ENCODE measurements at regions not wholly inside any gene's neighbourhood (a gene's known extent, or its start where the extent isn't known, plus 50 kb on each side); places are given as distances from the start of the nearest gene placed in this dataset.
"Not testable (repeated sequence)": the region's sequence is repeated elsewhere in the genome, so short reads cannot be mapped to it uniquely, and the experiment has no call there.

- Histone ChIP-seq H3K36me3 (ENCODE audit: control insufficient read depth, insufficient read depth, low read length) (no peaks in the 10 kb centered on the region), H3K27ac (ENCODE audit: low read length) (no peak overlapping the region), H3K4me3 (ENCODE audit: low read length) (no peak overlapping the region), H3K9me3 (replicated peaks; ENCODE audit: control insufficient read depth, low read depth, low read length) (no peaks in the 10 kb centered on the region), H3K27me3 (ENCODE audit: control insufficient read depth, insufficient read depth, low read length) (no peaks in the 10 kb centered on the region), H3K4me1 (ENCODE audit: control insufficient read depth, insufficient read depth, low read length) (no peaks in the 10 kb centered on the region)
- no CpG with 5 or more reads among the region's 3 CpGs for WGBS (ENCODE audit: insufficient coverage)
- no peak for DNase-seq
Measured at GRCh38 chr12:73678335-73678734, 859.3 kb upstream of the ATXN7L3B start.

DNA sequence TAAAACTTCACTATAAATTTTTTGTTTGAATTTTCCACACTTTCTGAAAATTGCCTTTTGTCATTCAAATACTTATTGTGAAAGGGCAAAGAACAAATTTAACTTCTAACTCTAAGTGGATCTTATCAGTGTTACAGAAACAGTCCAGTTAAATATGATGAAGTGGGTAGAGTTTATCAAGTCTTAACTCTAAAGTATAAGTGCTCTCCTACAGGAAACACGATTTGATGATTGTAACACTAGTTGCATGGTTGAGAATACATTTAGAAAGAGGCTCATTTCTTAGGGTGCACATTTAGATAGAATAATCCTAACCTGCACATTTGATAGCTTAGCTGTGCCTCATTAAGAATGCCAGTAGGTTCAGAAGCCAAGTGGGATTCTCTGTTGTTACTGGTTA, 838.3 kb upstream of the ATXN7L3B start:
- WGBS (ENCODE audit: insufficient coverage) = no CpG with 5 or more reads among the region's 1 CpG
- Histone ChIP-seq H3K27me3 (ENCODE audit: control insufficient read depth, insufficient read depth, low read length) (no peaks in the 10 kb centered on the region), H3K4me3 (ENCODE audit: low read length) (no peak overlapping the region), H3K9me3 (replicated peaks; ENCODE audit: control insufficient read depth, low read depth, low read length) (no peaks in the 10 kb centered on the region), H3K4me1 (ENCODE audit: control insufficient read depth, insufficient read depth, low read length) (no peaks in the 10 kb centered on the region), H3K36me3 (ENCODE audit: control insufficient read depth, insufficient read depth, low read length) (no peaks in the 10 kb centered on the region), H3K27ac (ENCODE audit: low read length) (no peak overlapping the region)
- no peak for DNase-seq

GRCh38 chr12:73714655-73715054, 823.0 kb upstream of the ATXN7L3B start:
- H3K36me3 ChIP-seq (ENCODE audit: control insufficient read depth, insufficient read depth, low read length) = no peaks in the 10 kb centered on the region

DNA sequence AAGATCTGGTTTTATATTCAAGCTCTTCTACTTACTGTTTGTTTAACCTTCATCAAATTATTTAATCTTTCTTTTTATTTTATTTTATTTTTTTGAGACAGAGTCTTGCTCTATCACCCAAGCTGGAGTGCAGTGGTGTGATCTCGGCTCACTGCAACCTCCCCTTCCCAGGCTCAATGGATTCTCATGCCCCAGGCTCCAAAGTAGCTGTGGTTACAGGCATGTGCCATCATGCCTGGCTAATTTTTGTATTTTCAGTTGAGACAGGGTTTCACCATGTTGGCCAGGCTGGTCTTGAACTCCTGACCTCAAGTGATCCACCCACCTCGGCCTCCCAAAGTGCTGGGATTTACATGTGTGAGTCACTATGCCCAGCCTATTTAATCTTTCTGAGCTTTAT, 821.5 kb upstream of the ATXN7L3B start:
- H3K4me3 ChIP-seq (ENCODE audit: low read length); DNase-seq; H3K27me3 ChIP-seq (ENCODE audit: control insufficient read depth, insufficient read depth, low read length); H3K27ac ChIP-seq (ENCODE audit: low read length); H3K9me3 ChIP-seq (replicated peaks; ENCODE audit: control insufficient read depth, low read depth, low read length); H3K4me1 ChIP-seq (ENCODE audit: control insufficient read depth, insufficient read depth, low read length); H3K36me3 ChIP-seq (ENCODE audit: control insufficient read depth, insufficient read depth, low read length): not testable (repeated sequence)
- WGBS (ENCODE audit: insufficient coverage) = no CpG with 5 or more reads among the region's 2 CpGs

More at GRCh38 chr12:73714655-73715054, 823.0 kb upstream of the ATXN7L3B start:
- Histone ChIP-seq H3K27me3 (ENCODE audit: control insufficient read depth, insufficient read depth, low read length) (no peaks in the 10 kb centered on the region), H3K4me1 (ENCODE audit: control insufficient read depth, insufficient read depth, low read length) (peaks cover 2% of the 10 kb centered on the region), H3K4me3 (ENCODE audit: low read length) (no peak overlapping the region), H3K27ac (ENCODE audit: low read length) (no peak overlapping the region), H3K9me3 (replicated peaks; ENCODE audit: control insufficient read depth, low read depth, low read length) (peaks cover under 1% of the 10 kb centered on the region)
- no CpG with 5 or more reads among the region's 2 CpGs for WGBS (ENCODE audit: insufficient coverage)
- DNase-seq = no peak

DNA sequence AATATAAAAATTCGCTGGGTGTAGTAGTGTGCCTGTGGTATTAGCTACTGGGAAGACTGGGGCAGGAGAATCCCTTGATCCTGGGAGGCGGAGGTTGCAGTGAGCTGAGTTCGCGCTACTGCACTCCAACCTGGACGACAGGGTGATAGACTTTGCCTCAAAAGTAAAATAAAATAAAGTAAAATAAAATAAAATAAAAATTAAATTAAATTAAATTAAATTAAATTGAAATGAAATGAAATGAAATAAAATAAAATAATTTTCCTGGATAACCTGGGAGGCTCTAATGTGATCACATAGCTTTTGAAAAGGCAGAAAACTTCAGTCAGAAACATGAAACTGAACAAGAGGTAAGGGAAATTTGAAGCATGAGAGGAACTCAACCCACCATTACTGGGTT, 818.4 kb upstream of the ATXN7L3B start:
- Histone ChIP-seq H3K27me3 (ENCODE audit: control insufficient read depth, insufficient read depth, low read length) (no peaks in the 10 kb centered on the region), H3K9me3 (replicated peaks; ENCODE audit: control insufficient read depth, low read depth, low read length) (no peaks in the 10 kb centered on the region), H3K27ac (ENCODE audit: low read length) (no peak overlapping the region), H3K36me3 (ENCODE audit: control insufficient read depth, insufficient read depth, low read length) (no peaks in the 10 kb centered on the region), H3K4me3 (ENCODE audit: low read length) (no peak overlapping the region), H3K4me1 (ENCODE audit: control insufficient read depth, insufficient read depth, low read length) (peaks cover 3% of the 10 kb centered on the region)
- no peak for DNase-seq
- WGBS (ENCODE audit: insufficient coverage) = no CpG with 5 or more reads among the region's 5 CpGs

DNA sequence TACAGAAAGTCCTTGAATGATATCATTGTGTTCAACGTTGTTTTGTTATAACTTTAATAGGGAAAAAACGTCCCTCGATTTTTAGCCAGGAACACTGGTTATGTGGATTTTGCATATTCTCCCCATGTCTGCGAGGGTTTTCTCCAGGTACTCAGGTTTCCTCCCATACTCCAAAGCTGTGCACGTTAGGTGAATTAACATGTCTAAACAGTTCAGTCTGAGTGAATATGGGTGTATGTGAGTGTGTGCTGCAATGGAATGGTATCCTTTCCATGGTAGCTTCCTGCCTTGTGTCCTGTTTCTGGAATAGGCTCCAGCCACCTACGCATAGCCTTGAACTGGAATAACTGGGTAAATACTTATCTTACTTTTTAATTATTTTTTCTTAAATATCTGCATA, 810.8 kb upstream of the ATXN7L3B start:
- Histone ChIP-seq H3K36me3 (ENCODE audit: control insufficient read depth, insufficient read depth, low read length) (no peaks in the 10 kb centered on the region), H3K9me3 (replicated peaks; ENCODE audit: control insufficient read depth, low read depth, low read length) (no peaks in the 10 kb centered on the region), H3K4me3 (ENCODE audit: low read length) (no peak overlapping the region), H3K4me1 (ENCODE audit: control insufficient read depth, insufficient read depth, low read length) (no peaks in the 10 kb centered on the region), H3K27me3 (ENCODE audit: control insufficient read depth, insufficient read depth, low read length) (no peaks in the 10 kb centered on the region), H3K27ac (ENCODE audit: low read length) (no peak overlapping the region)
- 54% methylated on average over 4 of the region's 6 CpGs for WGBS (ENCODE audit: insufficient coverage)
- DNase-seq = no peak

DNA sequence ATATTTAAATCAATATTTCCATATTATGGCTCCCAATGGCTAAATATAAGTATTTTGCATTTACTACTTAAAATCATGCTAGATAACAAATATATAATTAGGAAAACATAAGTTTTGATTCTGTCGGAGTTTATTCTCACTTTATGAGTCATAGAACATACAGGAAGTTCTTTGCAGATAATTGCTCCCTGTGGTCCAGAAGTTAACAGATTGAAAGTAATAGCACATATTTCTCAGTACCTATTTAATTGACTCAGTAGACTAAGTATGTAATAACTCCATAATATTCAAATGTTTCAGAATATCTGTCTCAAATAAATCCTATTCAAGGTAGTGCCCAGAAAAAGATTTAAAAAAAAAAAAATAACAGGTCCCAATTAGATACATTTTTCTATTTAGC, 806.0 kb upstream of the ATXN7L3B start:
- no peak overlapping the region for H3K27ac ChIP-seq (ENCODE audit: low read length)
- no peaks in the 10 kb centered on the region for H3K4me1 ChIP-seq (ENCODE audit: control insufficient read depth, insufficient read depth, low read length)
- no peak for DNase-seq
- H3K27me3 ChIP-seq (ENCODE audit: control insufficient read depth, insufficient read depth, low read length) = no peaks in the 10 kb centered on the region
- no peaks in the 10 kb centered on the region for H3K9me3 ChIP-seq (replicated peaks; ENCODE audit: control insufficient read depth, low read depth, low read length)
- H3K4me3 ChIP-seq (ENCODE audit: low read length) = no peak overlapping the region
- H3K36me3 ChIP-seq (ENCODE audit: control insufficient read depth, insufficient read depth, low read length) = no peaks in the 10 kb centered on the region
- WGBS (ENCODE audit: insufficient coverage) = no CpG with 5 or more reads among the region's 1 CpG

DNA sequence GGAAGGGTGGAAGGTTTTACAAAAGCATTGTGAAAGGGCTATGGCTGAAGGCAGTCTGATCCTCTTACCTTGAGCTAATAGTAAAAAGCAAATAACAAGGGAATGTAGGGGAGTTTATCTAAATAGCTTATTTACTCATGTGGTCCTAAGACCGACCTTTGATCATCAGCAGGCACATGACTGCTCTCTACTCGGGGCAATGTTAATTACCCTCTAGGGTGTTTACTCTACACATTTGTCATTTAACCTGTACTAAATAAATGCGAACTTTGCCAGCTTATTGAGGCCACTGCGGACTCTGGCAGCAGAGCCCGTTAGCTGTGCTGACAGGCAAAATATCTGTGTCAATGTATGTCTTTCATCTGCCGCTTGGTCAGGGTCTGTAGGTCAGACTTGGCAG, 768.3 kb upstream of the ATXN7L3B start:
- peak; percentile 1 for DNase-seq
- no peak overlapping the region for H3K4me3 ChIP-seq (ENCODE audit: low read length)

GRCh38 chr12:73798523-73798922, 739.1 kb upstream of the ATXN7L3B start:
- Histone ChIP-seq H3K4me3 (ENCODE audit: low read length) (no peak overlapping the region), H3K27me3 (ENCODE audit: control insufficient read depth, insufficient read depth, low read length) (no peaks in the 10 kb centered on the region), H3K36me3 (ENCODE audit: control insufficient read depth, insufficient read depth, low read length) (no peaks in the 10 kb centered on the region), H3K27ac (ENCODE audit: low read length) (no peak overlapping the region), H3K9me3 (replicated peaks; ENCODE audit: control insufficient read depth, low read depth, low read length) (peaks cover 8% of the 10 kb centered on the region), H3K4me1 (ENCODE audit: control insufficient read depth, insufficient read depth, low read length) (no peaks in the 10 kb centered on the region)
- DNase-seq = no peak

More for the DNA sequence above, 768.3 kb upstream of the ATXN7L3B start:
- Histone ChIP-seq H3K4me1 (ENCODE audit: control insufficient read depth, insufficient read depth, low read length) (no peaks in the 10 kb centered on the region), H3K36me3 (ENCODE audit: control insufficient read depth, insufficient read depth, low read length) (no peaks in the 10 kb centered on the region), H3K27ac (ENCODE audit: low read length) (no peak overlapping the region), H3K9me3 (replicated peaks; ENCODE audit: control insufficient read depth, low read depth, low read length) (peaks cover 4% of the 10 kb centered on the region), H3K27me3 (ENCODE audit: control insufficient read depth, insufficient read depth, low read length) (no peaks in the 10 kb centered on the region)
- 40% methylated on average over 1 of the region's 6 CpGs for WGBS (ENCODE audit: insufficient coverage)

- no peaks in the 10 kb centered on the region for H3K27me3 ChIP-seq (ENCODE audit: control insufficient read depth, insufficient read depth, low read length)
- WGBS (ENCODE audit: insufficient coverage) = 67% methylated on average over 1 of the region's 4 CpGs
- H3K36me3 ChIP-seq (ENCODE audit: control insufficient read depth, insufficient read depth, low read length) = no peaks in the 10 kb centered on the region
- H3K27ac ChIP-seq (ENCODE audit: low read length) = no peak overlapping the region
- H3K9me3 ChIP-seq (replicated peaks; ENCODE audit: control insufficient read depth, low read depth, low read length) = no peaks in the 10 kb centered on the region
- no peak for DNase-seq
- H3K4me1 ChIP-seq (ENCODE audit: control insufficient read depth, insufficient read depth, low read length) = no peaks in the 10 kb centered on the region
- no peak overlapping the region for H3K4me3 ChIP-seq (ENCODE audit: low read length)
Measured at GRCh38 chr12:73815072-73815645, 722.5 kb upstream of the ATXN7L3B start.

- Histone ChIP-seq H3K4me1 (ENCODE audit: control insufficient read depth, insufficient read depth, low read length) (no peaks in the 10 kb centered on the region), H3K27ac (ENCODE audit: low read length) (no peak overlapping the region), H3K36me3 (ENCODE audit: control insufficient read depth, insufficient read depth, low read length) (no peaks in the 10 kb centered on the region), H3K27me3 (ENCODE audit: control insufficient read depth, insufficient read depth, low read length) (no peaks in the 10 kb centered on the region), H3K4me3 (ENCODE audit: low read length) (no peak overlapping the region), H3K9me3 (replicated peaks; ENCODE audit: control insufficient read depth, low read depth, low read length) (peaks cover 3% of the 10 kb centered on the region)
- DNase-seq = no peak
- no CpG with 5 or more reads among the region's 2 CpGs for WGBS (ENCODE audit: insufficient coverage)
Measured at GRCh38 chr12:73817161-73817560, 720.5 kb upstream of the ATXN7L3B start.
